Vagina (tissue), 2 donors: ENCODE measurements at regions not wholly inside any gene's neighbourhood (a gene's known extent, or its start where the extent isn't known, plus 50 kb on each side); places are given as distances from the start of the nearest gene placed in this dataset.

Experiments used
- CTCF ChIP-seq, 3 experiments: fragments of 450-650 bp in 2 of 3; fragments of 200-600 bp in 1 of 3; sonication (generic) in 1 of 3; IDR thresholded peaks; one replicate each; pipeline ENCODE4 v1.5.1; 2017 to 2019; ENCODE audit warnings: antibody characterized with exemption in 3 of 3, mild to moderate bottlenecking in 2 of 3, moderate library complexity in 2 of 3
- POLR2AphosphoS5 ChIP-seq, 2 donors: sonication (generic); formaldehyde crosslinking; IDR thresholded peaks; one replicate each; pipeline ENCODE4 v1.9.0; 2017; ENCODE audit warnings: antibody characterized with exemption in 2 of 2, mild to moderate bottlenecking in 2 of 2, low read depth in 1 of 2; ENCODE audit not compliant: insufficient read depth in 1 of 2

- no peak for TF ChIP-seq CTCF (IDR thresholded peaks at IDR 0.05)
- no peak for TF ChIP-seq POLR2AphosphoS5 (IDR thresholded peaks at IDR 0.05; ENCODE audit: insufficient read depth in 1 of 2, low read depth in 1 of 2)
Observed at GRCh38 chr6:133806382-133807140, 82.4 kb upstream of the TCF21 start.
